Epithelial cell of esophagus (primary cell): ENCODE measurements at regions not wholly inside any gene's neighbourhood (a gene's known extent, or its start where the extent isn't known, plus 50 kb on each side); places are given as distances from the start of the nearest gene placed in this dataset.
"Not testable (repeated sequence)": the region's sequence is repeated elsewhere in the genome, so short reads cannot be mapped to it uniquely, and the experiment has no call there.

Source experiments
- DNase-seq: peaks from one replicate; pipeline ENCODE4 v3.0.0; 2010; ENCODE audit warnings: low read depth
- H3K4me3 ChIP-seq: 2 replicates; pipeline ENCODE4 v1.5.1; 2011; ENCODE audit warnings: mild to moderate bottlenecking, low read length, control low read depth
- TF ChIP-seq, protein P1 (sequence below): IDR thresholded peaks from 2 replicates; pipeline ENCODE4 v1.5.1; 2011; ENCODE audit warnings: low read depth, mild to moderate bottlenecking, low read length, control low read depth, inconsistent platforms; ENCODE audit not compliant: insufficient read depth; ENCODE audit errors: missing control alignments

DNA sequence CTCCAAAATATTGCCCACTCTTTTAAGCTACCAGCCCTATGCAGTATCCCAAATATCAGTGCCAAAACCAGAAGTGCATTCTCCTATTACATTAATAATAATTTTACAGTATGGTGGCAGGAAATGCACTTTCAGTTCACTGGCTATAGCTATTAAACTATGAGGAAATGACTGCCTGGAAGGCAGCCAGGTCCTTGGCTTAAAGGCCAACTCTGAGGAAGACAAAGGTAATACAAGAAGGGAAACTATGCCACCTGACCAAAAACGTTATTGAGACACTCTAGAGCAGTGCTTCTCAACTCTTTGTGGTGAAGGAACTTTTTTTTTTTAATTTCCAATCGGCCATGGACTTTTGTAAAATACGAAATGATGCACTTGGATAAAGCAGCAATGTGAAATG, 133.6 kb upstream of the VAMP7 start:
- TF ChIP-seq, protein P1, sequence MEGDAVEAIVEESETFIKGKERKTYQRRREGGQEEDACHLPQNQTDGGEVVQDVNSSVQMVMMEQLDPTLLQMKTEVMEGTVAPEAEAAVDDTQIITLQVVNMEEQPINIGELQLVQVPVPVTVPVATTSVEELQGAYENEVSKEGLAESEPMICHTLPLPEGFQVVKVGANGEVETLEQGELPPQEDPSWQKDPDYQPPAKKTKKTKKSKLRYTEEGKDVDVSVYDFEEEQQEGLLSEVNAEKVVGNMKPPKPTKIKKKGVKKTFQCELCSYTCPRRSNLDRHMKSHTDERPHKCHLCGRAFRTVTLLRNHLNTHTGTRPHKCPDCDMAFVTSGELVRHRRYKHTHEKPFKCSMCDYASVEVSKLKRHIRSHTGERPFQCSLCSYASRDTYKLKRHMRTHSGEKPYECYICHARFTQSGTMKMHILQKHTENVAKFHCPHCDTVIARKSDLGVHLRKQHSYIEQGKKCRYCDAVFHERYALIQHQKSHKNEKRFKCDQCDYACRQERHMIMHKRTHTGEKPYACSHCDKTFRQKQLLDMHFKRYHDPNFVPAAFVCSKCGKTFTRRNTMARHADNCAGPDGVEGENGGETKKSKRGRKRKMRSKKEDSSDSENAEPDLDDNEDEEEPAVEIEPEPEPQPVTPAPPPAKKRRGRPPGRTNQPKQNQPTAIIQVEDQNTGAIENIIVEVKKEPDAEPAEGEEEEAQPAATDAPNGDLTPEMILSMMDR, result no peak
- DNase-seq, result peak; percentile 45
- H3K4me3 ChIP-seq, result no peak overlapping the region

DNA sequence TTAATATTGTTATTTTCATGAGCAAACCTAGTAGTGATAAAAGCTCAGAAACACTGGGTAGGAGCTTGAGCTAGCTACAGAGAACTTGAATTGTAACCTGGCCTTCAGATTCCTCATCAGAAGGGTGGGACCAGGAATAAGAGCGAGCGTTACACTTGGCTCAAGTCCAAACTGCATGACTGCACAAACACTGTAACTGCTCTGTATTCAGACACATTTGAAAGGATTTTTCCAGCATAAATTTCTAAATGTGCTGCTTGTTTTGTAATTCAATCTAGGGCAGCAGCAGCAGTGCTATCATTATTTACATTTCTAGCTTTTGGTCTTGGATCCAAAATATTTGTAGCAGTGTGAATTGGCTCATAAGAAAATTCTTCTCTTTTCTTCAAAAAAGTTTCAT, 133.0 kb upstream of the TMLHE start:
- TF ChIP-seq, protein P1, result no peak
- no peak overlapping the region for H3K4me3 ChIP-seq
- DNase-seq, result peak; percentile 75

DNA sequence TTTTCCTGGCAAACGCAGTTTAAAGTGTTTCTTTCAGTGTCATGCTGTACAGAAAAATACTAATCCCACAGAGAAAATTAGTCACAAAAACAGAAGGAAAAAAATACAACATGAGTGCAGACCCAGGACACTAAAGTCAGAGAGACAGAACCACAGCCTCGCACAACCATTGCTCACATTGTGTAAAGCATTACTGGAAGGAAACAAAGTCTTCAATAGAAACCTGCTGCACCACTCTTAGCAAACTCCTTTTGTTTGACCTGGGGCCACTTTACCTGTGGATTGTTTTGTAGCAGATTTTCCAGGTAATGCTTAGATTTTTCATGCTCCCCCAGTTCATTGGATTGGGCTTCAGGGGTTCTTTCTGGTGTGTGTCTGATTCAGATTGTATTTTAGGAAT, 131.8 kb upstream of the TMLHE start:
- no peak overlapping the region for H3K4me3 ChIP-seq
- peak; percentile 14 for DNase-seq
- TF ChIP-seq, protein P1, result no peak

DNA sequence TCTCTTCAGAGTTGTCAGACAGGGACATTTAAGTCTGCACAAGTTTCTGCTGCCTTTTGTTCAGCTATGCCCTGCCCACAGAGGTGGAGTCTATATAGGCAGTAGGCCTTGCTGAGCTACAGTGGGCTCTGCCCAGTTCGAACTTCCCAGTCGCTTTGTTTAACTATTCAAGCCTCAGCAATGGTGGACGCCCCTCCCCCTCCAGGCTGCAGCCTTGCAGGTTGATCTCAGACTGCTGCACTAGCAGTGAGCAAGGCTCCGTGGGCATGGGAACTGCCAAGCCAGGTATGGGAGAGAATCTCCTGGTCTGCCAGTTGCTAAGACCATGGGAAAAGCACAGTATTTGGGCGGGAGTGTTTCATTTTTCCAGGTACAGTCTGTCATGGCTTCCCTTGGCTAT, 115.6 kb upstream of the TMLHE start:
- not testable (repeated sequence) for DNase-seq, H3K4me3 ChIP-seq

DNA sequence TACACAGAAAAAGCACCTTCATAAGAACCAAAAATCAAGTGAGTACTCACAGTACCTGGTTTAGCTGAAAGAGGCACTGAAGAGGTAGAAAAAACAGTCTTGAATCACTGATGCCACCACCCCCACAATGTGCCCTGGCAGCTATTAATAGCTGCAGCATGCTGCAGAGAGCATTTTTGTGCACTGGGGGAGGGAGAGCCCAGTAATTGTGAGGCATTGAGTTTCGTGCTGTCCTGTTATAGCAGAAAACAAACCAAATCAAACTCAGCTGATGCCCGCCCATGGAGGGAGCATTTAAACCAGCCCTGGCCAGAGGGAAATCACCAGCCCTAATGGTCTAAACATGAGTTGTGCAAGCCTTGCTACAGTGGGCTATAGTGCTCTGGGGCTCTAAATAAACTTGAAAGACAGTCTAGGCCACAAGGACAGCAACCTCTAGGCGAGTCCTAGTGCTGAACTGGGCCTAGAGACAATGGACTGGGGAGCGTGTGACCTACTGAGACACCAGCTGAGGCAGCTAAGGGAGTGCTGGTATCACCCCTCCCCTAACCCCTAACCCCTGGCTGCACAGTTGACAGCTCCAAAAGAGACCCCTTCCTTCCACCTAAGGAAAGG, 106.3 kb upstream of the TMLHE start:
- TF ChIP-seq, protein P1, result no peak
- H3K4me3 ChIP-seq, result no peak overlapping the region
- DNase-seq, result no peak

DNA sequence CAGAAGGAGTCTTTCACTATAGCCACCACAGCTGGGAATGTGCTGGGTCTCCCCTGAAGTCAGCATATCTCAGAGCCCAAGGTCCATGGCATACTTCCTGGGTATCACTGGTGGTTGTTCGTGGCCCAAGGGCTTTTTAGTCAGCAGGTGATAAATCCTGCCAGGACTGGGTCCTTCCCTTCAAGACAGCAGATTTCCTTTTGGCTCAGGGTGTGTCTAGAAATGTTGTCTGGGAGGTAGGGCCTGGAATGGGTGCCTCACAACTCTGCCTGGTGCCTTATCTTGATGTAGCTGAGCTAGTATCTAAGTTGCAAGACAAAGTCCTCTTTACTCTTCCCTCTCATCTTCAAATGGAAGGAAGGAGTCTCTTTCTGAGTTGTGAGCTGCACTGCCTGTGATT, 102.4 kb upstream of the TMLHE start:
- no peak overlapping the region for H3K4me3 ChIP-seq
- TF ChIP-seq, protein P1, result no peak
- peak; percentile 37 for DNase-seq

DNA sequence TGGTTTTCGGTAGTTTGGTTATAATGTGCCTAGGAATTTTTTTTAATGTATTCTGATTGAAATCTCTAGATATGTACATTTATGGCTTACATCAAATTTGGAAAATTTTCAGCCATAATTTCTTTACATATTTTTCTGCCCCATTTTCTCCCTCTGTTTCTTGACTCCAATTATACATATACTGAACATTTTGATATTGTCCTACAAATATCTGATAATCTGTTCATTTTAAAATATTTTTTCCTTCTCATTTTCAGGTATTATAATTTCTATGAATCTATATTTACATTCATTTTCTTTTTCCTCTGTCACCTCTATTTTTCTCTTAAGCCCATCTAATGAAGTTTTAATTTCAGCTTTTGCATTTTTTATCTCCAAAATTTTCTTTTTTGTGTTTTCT, 82.7 kb upstream of the TMLHE start:
- no peak overlapping the region for H3K4me3 ChIP-seq
- DNase-seq, result no peak
- TF ChIP-seq, protein P1, result no peak
